BJ (cell line): ENCODE measurements at regions not wholly inside any gene's neighbourhood (a gene's known extent, or its start where the extent isn't known, plus 50 kb on each side); places are given as distances from the start of the nearest gene placed in this dataset.

Experiments used
- CTCF ChIA-PET: fragments of 350-600 bp; formaldehyde crosslinking; extraction: SDS; loops from one replicate; lab custom pipeline; 2021; ENCODE audit warnings: antibody characterized with exemption, inconsistent platforms; lab: Yijun Ruan, JAX
- POLR2A ChIA-PET: fragments of 300-600 bp; sonication (Branson Sonifier 250); formaldehyde crosslinking; extraction: SDS; loops from one replicate; lab custom pipeline; 2021; ENCODE audit warnings: antibody characterized with exemption; lab: Charles Lee
- DNase-seq: peaks from one replicate; pipeline ENCODE4 v3.0.0-alpha.2; 2011; ENCODE audit warnings: low read depth
- H3K27me3 ChIP-seq: 2 replicates; pipeline ENCODE4 v1.6.0; 2011; ENCODE audit warnings: low read length; ENCODE audit not compliant: control insufficient read depth, insufficient read depth
- H3K36me3 ChIP-seq: 2 replicates; pipeline ENCODE4 v1.5.1; 2011; ENCODE audit warnings: low read length; ENCODE audit not compliant: control insufficient read depth, insufficient read depth
- H3K4me3 ChIP-seq: 2 replicates; pipeline ENCODE4 v1.5.1; 2011; ENCODE audit warnings: low read depth, mild to moderate bottlenecking, control low read depth, low read length
- TF ChIP-seq, protein P1 (sequence below): IDR thresholded peaks from 2 replicates; pipeline ENCODE4 v1.5.1; 2011; ENCODE audit warnings: low read depth, mild to moderate bottlenecking, control low read depth, inconsistent platforms, low read length, moderate library complexity; ENCODE audit not compliant: insufficient read depth

DNA sequence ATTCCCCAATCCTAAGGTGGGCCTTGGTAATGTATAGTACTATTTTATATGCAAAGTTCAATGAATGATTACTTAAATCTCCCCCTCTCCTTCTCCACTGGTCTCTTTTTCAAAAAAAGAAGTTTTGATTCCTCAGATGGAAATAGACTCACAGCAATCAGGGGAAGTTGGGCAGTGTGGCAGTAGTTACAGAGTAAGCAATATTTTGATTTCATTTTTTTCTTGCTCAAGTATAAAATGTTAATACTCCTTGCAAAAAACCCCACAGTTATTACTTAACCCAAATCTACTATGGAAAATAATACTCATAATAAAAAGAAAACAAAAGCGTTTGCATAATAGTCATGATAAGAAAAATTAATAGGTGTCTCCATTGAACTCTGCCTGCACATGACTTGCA, 56.9 kb upstream of the CXCL8 start:
- ChIA-PET CTCF (interaction anchor here (1.5 kb wide), 1 partner anchor 25 kb away, joined by 3 read pairs; no protein-coding TSS in a partner anchor), POLR2A (no interaction called here)

DNA sequence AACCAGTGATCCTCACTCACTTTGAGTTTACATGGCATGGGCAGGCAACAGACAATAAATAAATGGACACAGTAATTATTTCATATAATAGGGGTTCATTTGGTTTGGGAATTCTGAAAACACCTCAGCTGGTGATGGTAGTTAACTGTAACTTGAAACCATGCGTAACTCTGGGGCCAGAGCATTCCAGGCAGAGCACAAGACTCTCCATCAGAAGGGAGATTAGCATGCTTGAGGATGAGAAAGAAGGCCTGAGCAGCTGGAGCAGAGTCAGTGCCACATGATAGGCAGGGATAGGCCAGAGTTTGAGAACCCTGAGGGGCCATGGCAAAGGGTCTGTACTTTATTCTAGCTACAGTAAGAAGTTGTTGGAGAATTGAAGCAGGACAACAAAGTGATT, 56.3 kb upstream of the CXCL8 start:
- H3K36me3 ChIP-seq: no peaks in the 10 kb centered on the region
- CTCF ChIA-PET: interaction anchor here (0.9 to 1.5 kb wide), 2 partner anchors 8 to 45 kb away, joined by 3 to 6 read pairs; no protein-coding TSS in a partner anchor
- H3K4me3 ChIP-seq: no peak overlapping the region
- H3K27me3 ChIP-seq: no peaks in the 10 kb centered on the region
- POLR2A ChIA-PET: no interaction called here
- TF ChIP-seq, protein P1, sequence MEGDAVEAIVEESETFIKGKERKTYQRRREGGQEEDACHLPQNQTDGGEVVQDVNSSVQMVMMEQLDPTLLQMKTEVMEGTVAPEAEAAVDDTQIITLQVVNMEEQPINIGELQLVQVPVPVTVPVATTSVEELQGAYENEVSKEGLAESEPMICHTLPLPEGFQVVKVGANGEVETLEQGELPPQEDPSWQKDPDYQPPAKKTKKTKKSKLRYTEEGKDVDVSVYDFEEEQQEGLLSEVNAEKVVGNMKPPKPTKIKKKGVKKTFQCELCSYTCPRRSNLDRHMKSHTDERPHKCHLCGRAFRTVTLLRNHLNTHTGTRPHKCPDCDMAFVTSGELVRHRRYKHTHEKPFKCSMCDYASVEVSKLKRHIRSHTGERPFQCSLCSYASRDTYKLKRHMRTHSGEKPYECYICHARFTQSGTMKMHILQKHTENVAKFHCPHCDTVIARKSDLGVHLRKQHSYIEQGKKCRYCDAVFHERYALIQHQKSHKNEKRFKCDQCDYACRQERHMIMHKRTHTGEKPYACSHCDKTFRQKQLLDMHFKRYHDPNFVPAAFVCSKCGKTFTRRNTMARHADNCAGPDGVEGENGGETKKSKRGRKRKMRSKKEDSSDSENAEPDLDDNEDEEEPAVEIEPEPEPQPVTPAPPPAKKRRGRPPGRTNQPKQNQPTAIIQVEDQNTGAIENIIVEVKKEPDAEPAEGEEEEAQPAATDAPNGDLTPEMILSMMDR: no peak
- DNase-seq: no peak

More for the DNA sequence above, 56.9 kb upstream of the CXCL8 start:
- TF ChIP-seq, protein P1: no peak
- no peaks in the 10 kb centered on the region for H3K36me3 ChIP-seq
- H3K27me3 ChIP-seq: no peaks in the 10 kb centered on the region
- no peak overlapping the region for H3K4me3 ChIP-seq
- no peak for DNase-seq

DNA sequence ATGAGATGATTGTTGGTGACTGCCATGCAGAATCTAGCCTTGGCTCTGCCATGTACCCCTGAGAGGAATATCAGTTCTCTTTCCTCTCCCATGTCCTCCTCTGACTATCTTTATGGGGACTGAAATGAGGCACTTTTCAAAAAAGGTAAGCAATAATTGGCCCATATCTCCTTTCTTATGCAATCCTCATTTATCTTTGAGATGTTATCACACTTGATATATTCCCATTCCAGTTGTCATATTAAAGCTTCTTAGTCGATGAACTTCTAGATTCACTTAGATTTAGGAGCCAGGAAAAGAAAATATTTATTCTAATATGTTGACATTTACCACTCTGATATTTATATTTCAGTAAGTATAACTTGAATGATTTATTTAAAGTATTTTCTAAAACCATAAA, 55.3 kb upstream of the CXCL8 start:
- DNase-seq: no peak
- no peaks in the 10 kb centered on the region for H3K27me3 ChIP-seq
- no peak overlapping the region for H3K4me3 ChIP-seq
- ChIA-PET POLR2A (no interaction called here), CTCF (interaction anchor here (0.9 to 1.5 kb wide), 2 partner anchors 9 to 44 kb away, joined by 3 to 6 read pairs; no protein-coding TSS in a partner anchor)
- TF ChIP-seq, protein P1: no peak
- no peaks in the 10 kb centered on the region for H3K36me3 ChIP-seq

DNA sequence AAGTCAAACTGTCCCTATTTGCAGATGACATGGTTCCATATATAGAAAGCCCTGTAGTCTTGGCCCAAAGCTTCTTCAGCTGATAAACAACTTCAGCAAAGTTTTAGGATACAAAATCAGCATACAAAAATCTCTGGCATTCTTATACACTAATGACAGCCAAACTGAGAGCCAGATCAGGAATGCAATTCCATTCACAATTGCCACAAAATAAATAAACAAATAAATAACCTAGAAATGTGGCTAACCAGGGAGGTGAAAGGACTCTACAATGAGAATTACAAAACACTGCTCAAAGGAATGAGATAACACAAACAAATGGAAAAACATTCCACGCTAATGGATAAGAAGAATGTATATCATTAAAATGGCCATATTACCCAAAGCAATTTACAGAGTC, 52.9 kb upstream of the CXCL8 start:
- TF ChIP-seq, protein P1: no peak
- ChIA-PET POLR2A (interaction anchor here (0.8 kb wide), 1 partner anchor 11 kb away, joined by 3 read pairs; no protein-coding TSS in a partner anchor), CTCF (interaction anchor here (1.1 to 1.6 kb wide), 3 partner anchors 14 to 21 kb away, joined by 3 read pairs; no protein-coding TSS in a partner anchor)
- Histone ChIP-seq H3K36me3 (no peaks in the 10 kb centered on the region), H3K4me3 (no peak overlapping the region), H3K27me3 (no peaks in the 10 kb centered on the region)
- DNase-seq: no peak

DNA sequence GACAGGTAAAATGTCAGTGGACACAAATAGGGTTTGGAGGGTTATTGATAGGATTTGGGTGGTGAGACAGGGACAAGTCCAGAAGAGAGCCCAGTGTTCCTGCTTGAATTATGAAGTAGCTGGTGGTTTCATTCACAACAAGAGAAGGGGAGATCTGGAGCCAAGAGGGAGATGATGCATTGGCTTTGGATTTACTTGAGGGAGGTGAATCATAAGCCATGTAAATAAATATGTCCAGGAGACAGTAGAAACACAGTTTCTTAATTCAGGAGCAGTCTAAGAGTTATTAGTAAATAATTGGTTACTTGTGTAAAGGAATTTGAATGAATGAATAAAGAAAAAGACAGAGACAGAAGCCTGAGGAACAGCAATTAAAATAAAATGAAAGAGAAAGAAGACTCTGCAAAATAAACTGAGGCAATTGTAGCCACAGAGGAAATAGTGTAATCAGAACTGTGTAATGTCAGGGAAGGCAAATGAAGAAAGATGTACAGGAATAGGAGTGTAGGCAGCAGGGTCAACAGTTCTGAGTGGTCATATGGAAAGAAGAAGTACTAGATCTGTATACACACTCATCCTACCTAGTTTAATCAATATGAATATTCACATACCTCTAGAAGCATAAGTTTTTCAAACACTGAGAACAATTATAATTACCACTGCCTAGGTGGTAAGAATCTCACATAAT, 50.2 kb upstream of the CXCL8 start:
- CTCF ChIA-PET: interaction anchor here (1.9 kb wide), 1 partner anchor 8 kb away, joined by 7 read pairs; no protein-coding TSS in a partner anchor
- H3K27me3 ChIP-seq: no peaks in the 10 kb centered on the region
- no peaks in the 10 kb centered on the region for H3K36me3 ChIP-seq
- no peak for DNase-seq
- no peak overlapping the region for H3K4me3 ChIP-seq
- TF ChIP-seq, protein P1: no peak
- POLR2A ChIA-PET: no interaction called here
